ENCODE measurements at regions not wholly inside any gene's neighbourhood (a gene's known extent, or its start where the extent isn't known, plus 50 kb on each side); places are given as distances from the start of the nearest gene placed in this dataset.
"Not testable (repeated sequence)": the region's sequence is repeated elsewhere in the genome, so short reads cannot be mapped to it uniquely, and the experiment has no call there.

- H3K27ac ChIP-seq (ENCODE audit: low read depth, low read length), result no peak overlapping the region
- 82 to 95% (median 91%) methylated on average over 4 of the region's 4 CpGs for WGBS, 3 donors
Observed at GRCh38 chr2:238606311-238606710, 179.6 kb downstream of the ASB1 start.

- 72 to 82% (median 80%) methylated on average over 5 of the region's 5 CpGs for WGBS, 3 donors
- no peak overlapping the region for H3K27ac ChIP-seq (ENCODE audit: low read depth, low read length)
Observed at GRCh38 chr2:238613610-238614009, 186.9 kb downstream of the ASB1 start.

- H3K27ac ChIP-seq (ENCODE audit: low read depth, low read length), result no peak overlapping the region
Observed at GRCh38 chr2:238614376-238614775, 187.6 kb downstream of the ASB1 start.

GRCh38 chr2:238615187-238615586 lies 188.5 kb downstream of the ASB1 start:
- H3K27ac ChIP-seq (ENCODE audit: low read depth, low read length), result no peak overlapping the region
- WGBS, 3 donors, result 70 to 88% (median 78%) methylated on average over 5 of the region's 5 CpGs

- 51 to 71% (median 70%) methylated on average over 5 of the region's 5 CpGs for WGBS, 3 donors
- no peak overlapping the region for H3K27ac ChIP-seq (ENCODE audit: low read depth, low read length)
Observed at GRCh38 chr2:238616681-238617080, 190.0 kb downstream of the ASB1 start.

GRCh38 chr2:238618494-238619283 lies 192.0 kb downstream of the ASB1 start:
- 33 to 56% (median 48%) methylated on average over 2 of the region's 2 CpGs for WGBS, 3 donors
- not testable (repeated sequence) for H3K27ac ChIP-seq (ENCODE audit: low read depth, low read length)

GRCh38 chr2:238627899-238628298 lies 201.2 kb downstream of the ASB1 start:
- WGBS, 3 donors, result 64 to 75% (median 71%) methylated on average over 2 to 3 of the region's 3 CpGs
- no peak overlapping the region for H3K27ac ChIP-seq (ENCODE audit: low read depth, low read length)

GRCh38 chr2:238629064-238629463 lies 202.3 kb downstream of the ASB1 start:
- WGBS, 3 donors, result 69 to 86% (median 80%) methylated on average over 8 of the region's 8 CpGs
- H3K27ac ChIP-seq (ENCODE audit: low read depth, low read length), result no peak overlapping the region

GRCh38 chr2:238631491-238632180 lies 204.9 kb downstream of the ASB1 start:
- WGBS, 3 donors, result 74 to 87% (median 83%) methylated on average over 15 of the region's 15 CpGs
- H3K27ac ChIP-seq (ENCODE audit: low read depth, low read length), result no peak overlapping the region

- H3K27ac ChIP-seq (ENCODE audit: low read depth, low read length), result no peak overlapping the region
- 81 to 91% (median 91%) methylated on average over 26 of the region's 26 CpGs for WGBS, 3 donors
Observed at GRCh38 chr2:238632181-238633060, 205.7 kb downstream of the ASB1 start.

GRCh38 chr2:238633426-238634328 lies 206.9 kb downstream of the ASB1 start:
- 91 to 95% (median 93%) methylated on average over 41 of the region's 41 CpGs for WGBS, 3 donors
- no peak overlapping the region for H3K27ac ChIP-seq (ENCODE audit: low read depth, low read length)

- 75 to 91% (median 89%) methylated on average over 12 of the region's 12 CpGs for WGBS, 3 donors
- no peak overlapping the region for H3K27ac ChIP-seq (ENCODE audit: low read depth, low read length)
Observed at GRCh38 chr2:238634701-238635357, 208.1 kb downstream of the ASB1 start.

- H3K27ac ChIP-seq (ENCODE audit: low read depth, low read length), result no peak overlapping the region
Observed at GRCh38 chr2:238635647-238636051, 208.9 kb downstream of the ASB1 start.

GRCh38 chr2:238636269-238637073 lies 209.7 kb downstream of the ASB1 start:
- no peak overlapping the region for H3K27ac ChIP-seq (ENCODE audit: low read depth, low read length)
- WGBS, 3 donors, result 74 to 82% (median 77%) methylated on average over 23 of the region's 23 CpGs

More at GRCh38 chr2:238635647-238636051, 208.9 kb downstream of the ASB1 start:
- WGBS, 3 donors, result 80 to 86% (median 84%) methylated on average over 8 of the region's 8 CpGs

GRCh38 chr2:238638100-238638981 lies 209.5 kb upstream of the TWIST2 start:
- 77 to 87% (median 86%) methylated on average over 19 to 20 of the region's 20 CpGs for WGBS, 3 donors
- H3K27ac ChIP-seq (ENCODE audit: low read depth, low read length), result no peak overlapping the region
